ENCODE measurements at regions not wholly inside any gene's neighbourhood (a gene's known extent, or its start where the extent isn't known, plus 50 kb on each side); places are given as distances from the start of the nearest gene placed in this dataset.
"Not testable (repeated sequence)": the region's sequence is repeated elsewhere in the genome, so short reads cannot be mapped to it uniquely, and the experiment has no call there.

GRCh38 chr10:30763918-30764317 lies 134.4 kb upstream of the LYZL2 start:
- DNase-seq (ENCODE audit: low read depth in 2 of 2) = no peak

DNA sequence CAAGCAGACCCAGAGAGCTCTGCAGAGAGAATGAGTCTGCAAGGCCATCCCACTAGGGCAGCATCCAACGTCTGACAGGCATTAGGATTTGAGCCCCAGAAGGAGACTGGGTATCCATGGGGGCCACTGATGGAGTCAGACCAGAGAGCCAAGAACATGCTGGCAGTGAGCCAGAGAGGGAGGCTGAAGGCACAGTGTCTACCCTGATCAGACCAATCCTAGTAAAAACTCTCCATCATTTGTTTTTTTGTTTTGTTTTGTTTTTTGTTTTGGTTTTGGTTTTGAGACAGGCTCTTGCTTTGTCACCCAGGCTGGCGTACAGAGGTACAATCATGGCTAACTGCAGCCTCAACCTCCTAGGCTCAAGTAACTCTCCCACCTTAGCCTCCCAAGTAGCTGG lies 133.1 kb upstream of the LYZL2 start:
- no peak for DNase-seq (ENCODE audit: low read depth in 2 of 2)

GRCh38 chr10:30759423-30759822 lies 129.9 kb upstream of the LYZL2 start:
- no peak for DNase-seq (ENCODE audit: low read depth in 2 of 2)

DNA sequence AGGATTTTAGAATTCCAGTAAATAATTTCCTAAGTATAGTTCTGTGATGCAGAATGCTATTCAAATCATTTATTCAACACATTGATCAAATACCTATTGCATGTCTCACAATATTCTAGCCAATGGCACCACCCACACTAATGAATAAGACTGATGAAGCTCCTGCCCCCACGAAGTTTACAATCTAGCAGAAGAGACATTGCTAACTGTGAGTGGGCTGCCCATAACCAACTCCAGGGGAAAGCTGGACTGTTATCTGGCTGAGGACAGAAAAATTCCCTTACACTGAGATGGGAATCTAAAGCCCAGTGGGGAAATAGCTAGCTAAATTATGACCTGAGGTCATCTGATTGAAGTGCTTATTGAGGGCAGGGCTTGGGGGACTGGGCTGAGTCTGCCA lies 128.8 kb upstream of the LYZL2 start:
- no peak for DNase-seq (ENCODE audit: low read depth in 2 of 2)

- DNase-seq (ENCODE audit: low read depth in 2 of 2) = no peak
These were observed 127.3 kb upstream of the LYZL2 start for GRCh38 chr10:30756896-30757295.

- no peak for DNase-seq (ENCODE audit: low read depth in 2 of 2)
These were observed 126.6 kb upstream of the LYZL2 start for GRCh38 chr10:30756151-30756550.

GRCh38 chr10:30755441-30755953 lies 125.9 kb upstream of the LYZL2 start:
- DNase-seq (ENCODE audit: low read depth in 2 of 2) = peak; percentile 85 to 87

DNA sequence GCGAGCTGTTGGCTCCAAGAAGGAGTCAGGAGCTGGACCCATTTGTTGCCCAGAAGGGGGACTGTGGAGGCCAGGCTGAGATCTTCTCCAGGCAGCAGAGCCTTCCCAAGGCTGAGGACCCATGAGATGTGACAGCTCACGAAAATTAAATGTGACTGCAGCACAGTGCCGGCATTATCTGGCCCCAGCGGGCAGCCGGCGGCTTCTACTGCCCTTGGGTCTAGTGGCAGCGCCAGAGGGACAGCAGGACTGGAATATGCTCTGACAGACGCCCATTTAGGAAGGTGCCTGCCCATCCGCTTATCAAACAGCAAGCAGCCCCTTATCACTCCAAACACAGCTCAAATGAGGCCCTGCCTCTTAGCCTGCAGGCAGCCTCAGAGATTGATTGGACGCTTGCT lies 122.9 kb upstream of the LYZL2 start:
- no peak for DNase-seq (ENCODE audit: low read depth in 2 of 2)

GRCh38 chr10:30751678-30752331 lies 122.3 kb upstream of the LYZL2 start:
- peak in 1 of 2 experiments; percentile 26 for DNase-seq (ENCODE audit: low read depth in 2 of 2)

DNA sequence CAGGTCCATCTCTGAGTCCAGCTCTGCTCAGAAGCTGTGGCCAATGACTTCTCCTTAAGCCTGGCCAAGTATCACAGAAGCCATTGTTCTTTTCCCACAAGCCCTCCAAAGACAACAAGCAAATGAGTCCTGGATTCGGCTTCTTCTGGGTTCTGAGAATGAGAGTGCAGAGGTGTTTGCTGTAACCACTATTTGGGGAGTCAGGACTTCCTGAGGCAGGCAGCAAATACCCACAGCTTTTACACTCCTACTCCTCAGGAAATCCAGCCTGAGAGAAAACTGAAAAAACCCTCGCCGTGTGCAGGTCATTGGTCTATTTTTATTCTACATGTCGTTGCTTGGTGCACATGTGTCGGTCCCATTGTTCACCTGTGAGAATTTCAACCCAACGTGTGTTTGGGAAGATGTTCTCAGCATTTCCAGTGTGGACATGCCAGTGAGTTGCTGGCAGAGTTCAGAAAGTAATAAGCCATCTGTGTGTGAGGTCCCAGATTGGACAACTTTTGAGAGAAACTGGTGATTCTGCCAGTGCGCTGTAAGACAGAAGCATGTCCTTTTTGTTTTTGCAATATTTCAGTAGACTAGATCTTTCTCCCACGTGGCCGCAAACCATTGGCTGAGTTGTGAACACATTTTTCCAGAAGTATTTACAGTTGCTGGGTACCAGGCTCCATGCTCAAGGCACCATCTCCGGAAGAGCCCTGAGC lies 121.6 kb upstream of the LYZL2 start:
- DNase-seq (ENCODE audit: low read depth in 2 of 2) = no peak

GRCh38 chr10:30749385-30749784 lies 119.8 kb upstream of the LYZL2 start:
- peak; percentile 76 to 82 for DNase-seq (ENCODE audit: low read depth in 2 of 2)

GRCh38 chr10:30748152-30748973 lies 118.8 kb upstream of the LYZL2 start:
- DNase-seq (ENCODE audit: low read depth in 2 of 2) = no peak

DNA sequence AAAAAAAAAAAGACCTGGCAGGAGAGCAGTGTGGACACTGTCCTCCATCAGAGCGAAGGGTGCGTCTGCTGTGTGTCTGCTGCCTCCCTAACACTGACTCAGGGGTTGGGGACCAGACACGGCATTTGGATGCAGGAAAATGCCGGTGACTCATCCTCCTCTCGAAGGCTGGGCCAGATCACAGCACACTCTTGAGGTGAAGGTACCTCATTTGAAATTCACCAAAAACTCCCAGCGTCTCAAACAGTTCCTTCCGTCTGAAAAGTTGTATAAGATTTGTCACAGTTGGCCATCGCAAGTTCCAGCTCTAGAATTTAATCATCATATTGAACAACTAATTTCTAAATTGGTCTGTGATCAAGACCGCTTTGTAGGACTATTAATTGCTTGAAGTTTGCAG lies 118.1 kb upstream of the LYZL2 start:
- DNase-seq (ENCODE audit: low read depth in 2 of 2) = no peak

- no peak for DNase-seq (ENCODE audit: low read depth in 2 of 2)
These were observed 116.4 kb upstream of the LYZL2 start for GRCh38 chr10:30745953-30746352.

DNA sequence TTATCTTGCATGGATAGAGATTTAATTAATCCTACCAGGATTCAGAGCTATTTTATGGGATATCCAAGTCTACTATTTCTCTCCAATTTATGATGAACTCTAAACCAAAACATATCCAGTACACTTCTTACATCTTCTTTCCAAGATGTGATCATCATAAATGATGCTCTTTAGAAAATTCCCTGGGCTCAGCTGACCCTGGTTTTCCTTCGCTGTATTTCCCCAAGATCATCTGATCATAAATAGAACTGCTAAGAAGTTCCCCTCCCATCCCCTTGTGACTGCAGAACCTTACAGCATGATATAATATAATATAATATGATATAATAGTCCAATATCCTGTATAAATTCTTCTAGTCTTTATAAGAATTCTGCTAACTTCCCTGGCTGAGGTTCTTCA lies 114.6 kb upstream of the LYZL2 start:
- no peak for DNase-seq (ENCODE audit: low read depth in 2 of 2)

GRCh38 chr10:30743586-30743985 lies 114.0 kb upstream of the LYZL2 start:
- DNase-seq (ENCODE audit: low read depth in 2 of 2) = no peak

GRCh38 chr10:30742471-30742870 lies 112.9 kb upstream of the LYZL2 start:
- DNase-seq (ENCODE audit: low read depth in 2 of 2) = no peak

DNA sequence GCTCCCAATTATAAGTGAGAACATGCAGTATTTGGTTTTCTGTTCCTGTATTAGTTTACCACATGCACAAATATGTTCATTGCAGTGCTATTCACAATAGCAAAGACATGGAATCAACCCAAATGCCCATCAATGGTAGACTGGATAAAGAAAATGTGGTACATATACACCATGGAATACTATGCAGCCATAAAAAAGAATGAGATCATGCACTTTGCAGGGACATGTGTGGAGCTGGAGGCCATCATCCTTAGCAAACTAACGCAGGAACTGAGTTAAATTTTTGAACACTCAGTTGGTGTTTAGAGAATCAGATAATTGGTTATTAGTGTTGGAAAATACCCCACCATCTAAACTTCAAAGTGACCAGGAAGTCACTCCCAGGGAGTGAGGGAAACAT lies 111.2 kb upstream of the LYZL2 start:
- not testable (repeated sequence) for DNase-seq (ENCODE audit: low read depth in 2 of 2)

DNA sequence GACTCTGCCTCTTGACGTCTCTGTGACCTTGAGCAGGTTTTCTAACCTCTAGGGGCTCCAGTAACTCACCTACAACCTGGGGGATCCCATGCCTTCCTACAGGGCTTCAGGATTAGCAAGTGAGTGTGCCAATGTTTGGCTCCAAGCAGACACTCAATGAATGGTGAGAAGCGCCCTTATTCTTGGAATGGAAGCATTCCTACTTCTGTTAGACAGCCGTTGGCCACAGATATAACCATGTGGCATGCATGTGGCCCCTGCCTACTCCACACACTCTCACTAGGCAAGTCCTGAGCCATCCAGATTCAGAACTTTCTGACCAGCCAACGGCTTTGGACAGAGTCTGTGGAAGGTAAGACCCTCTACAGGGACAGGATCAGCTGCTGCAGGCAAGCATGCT lies 108.9 kb upstream of the LYZL2 start:
- DNase-seq (ENCODE audit: low read depth in 2 of 2) = no peak

GRCh38 chr10:30737931-30738391 lies 108.4 kb upstream of the LYZL2 start:
- no peak for DNase-seq (ENCODE audit: low read depth in 2 of 2)

GRCh38 chr10:30736685-30737232 lies 107.2 kb upstream of the LYZL2 start:
- DNase-seq (ENCODE audit: low read depth in 2 of 2) = peak; percentile 99

DNA sequence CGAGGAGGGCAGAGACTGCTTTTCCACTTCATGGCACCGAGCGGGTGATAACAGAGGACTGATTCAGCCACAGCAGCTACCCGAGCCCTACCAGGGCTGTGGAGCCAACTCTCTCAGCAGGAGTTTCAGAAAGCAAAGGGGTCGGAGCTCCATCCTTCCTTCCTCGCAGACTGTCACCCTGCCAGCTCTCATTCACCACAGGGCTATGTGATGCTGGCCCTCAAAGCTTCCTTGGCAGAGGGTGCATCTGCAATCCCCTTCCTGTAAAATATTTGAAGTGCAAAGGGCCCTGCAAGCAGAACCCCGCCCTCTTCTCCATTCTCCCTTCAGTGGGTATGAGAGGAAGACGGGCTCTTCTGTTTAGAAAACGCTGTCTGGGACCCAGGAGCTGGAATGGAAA lies 105.3 kb upstream of the LYZL2 start:
- no peak for DNase-seq (ENCODE audit: low read depth in 2 of 2)

All from fibroblast of skin of left biceps (primary cell).